Fibroblast of lung (primary cell): ENCODE measurements at regions not wholly inside any gene's neighbourhood (a gene's known extent, or its start where the extent isn't known, plus 50 kb on each side); places are given as distances from the start of the nearest gene placed in this dataset.
"Not testable (repeated sequence)": the region's sequence is repeated elsewhere in the genome, so short reads cannot be mapped to it uniquely, and the experiment has no call there.

ENCODE experiments used
- DNase-seq, 2 donors: peaks; one replicate each; pipeline versions ENCODE4 v3.0.0 to v3.0.0-alpha.2; 2010; ENCODE audit warnings: low read depth in 2 of 2
- H2AFZ ChIP-seq: 2 replicates; pipeline ENCODE4 v1.5.1; 2012; ENCODE audit warnings: low read length, control low read depth, inconsistent platforms
- H3K27ac ChIP-seq: 2 replicates; pipeline ENCODE4 v1.5.1; 2011; ENCODE audit warnings: low read length, control low read depth; ENCODE audit not compliant: insufficient read depth
- H3K27me3 ChIP-seq: 2 replicates; pipeline ENCODE4 v1.5.1; 2011; ENCODE audit warnings: mild to moderate bottlenecking, low read length; ENCODE audit not compliant: control insufficient read depth, insufficient read depth
- H3K36me3 ChIP-seq: 2 replicates; pipeline ENCODE4 v1.5.1; 2011; ENCODE audit warnings: low read length; ENCODE audit not compliant: control insufficient read depth, insufficient read depth
- H3K4me1 ChIP-seq: 2 replicates; pipeline ENCODE4 v1.5.1; 2011; ENCODE audit warnings: low read length; ENCODE audit not compliant: control insufficient read depth, insufficient read depth; ENCODE audit errors: extremely low read depth
- H3K4me2 ChIP-seq: 2 replicates; pipeline ENCODE4 v1.5.1; 2011; ENCODE audit warnings: low read length, control low read depth; ENCODE audit not compliant: insufficient read depth; ENCODE audit errors: extremely low read depth
- H3K4me3 ChIP-seq, 4 experiments: fragments of 200-600 bp in 1 of 4; sonication (generic) in 1 of 4; replicated peaks in 1 of 4; 2 replicates each; pipeline ENCODE4 v1.5.1; 2011 to 2016; ENCODE audit warnings: low read length in 4 of 4, low read depth in 3 of 4, mild to moderate bottlenecking in 3 of 4, control low read depth in 2 of 4, inconsistent platforms in 1 of 4, mixed read lengths in 1 of 4; ENCODE audit not compliant: insufficient read depth in 1 of 4; ENCODE audit errors: control extremely low read depth in 1 of 4
- H3K79me2 ChIP-seq: 2 replicates; pipeline ENCODE4 v1.5.1; 2012; ENCODE audit warnings: mild to moderate bottlenecking, low read length, inconsistent platforms; ENCODE audit not compliant: control insufficient read depth, insufficient read depth
- H3K9ac ChIP-seq: 2 replicates; pipeline ENCODE4 v1.5.1; 2011; ENCODE audit warnings: mild to moderate bottlenecking, low read length, control low read depth; ENCODE audit not compliant: insufficient read depth
- H3K9me3 ChIP-seq: 2 replicates; pipeline ENCODE4 v1.5.1; 2012; ENCODE audit warnings: low read depth, low read length; ENCODE audit not compliant: control insufficient read depth, insufficient read depth
- H4K20me1 ChIP-seq: 2 replicates; pipeline ENCODE4 v1.5.1; 2011; ENCODE audit warnings: low read length; ENCODE audit not compliant: control insufficient read depth, insufficient read depth; ENCODE audit errors: extremely low read depth
- CTCF ChIP-seq, 2 donors: IDR thresholded peaks in 1 of 2; conservative IDR thresholded peaks in 1 of 2; 1 replicate in 1 of 2; 2 replicates in 1 of 2; pipeline ENCODE4 v1.5.1; 2011 to 2012; ENCODE audit warnings: low read length in 2 of 2, control low read depth in 1 of 2, inconsistent platforms in 1 of 2, low read depth in 1 of 2, mild to moderate bottlenecking in 1 of 2
- EZH2 ChIP-seq: IDR thresholded peaks from 2 replicates; pipeline ENCODE4 v1.5.1; 2012; ENCODE audit warnings: low read length, control low read depth, mild to moderate bottlenecking; ENCODE audit errors: missing control alignments

- Histone ChIP-seq H3K4me3 (no peak overlapping the region), H3K9ac (no peak overlapping the region), H3K9me3 (no peaks in the 10 kb centered on the region), H2AFZ (no peak overlapping the region), H3K27ac (no peak overlapping the region), H3K36me3 (no peaks in the 10 kb centered on the region), H3K4me2 (no peak overlapping the region), H3K4me1 (no peaks in the 10 kb centered on the region), H3K27me3 (no peaks in the 10 kb centered on the region), H4K20me1 (no peaks in the 10 kb centered on the region), H3K79me2 (no peaks in the 10 kb centered on the region)
- TF ChIP-seq CTCF (conservative IDR thresholded peaks at IDR 0.05 in 1 of 2, IDR thresholded peaks at IDR 0.05 in 1 of 2; ENCODE audit: low read depth in 1 of 2, low read length in 2 of 2) (no peak), EZH2 (no peak)
- DNase-seq: peak; percentile 12 to 28
Measured at GRCh38 chr6:75012018-75012417, 193.8 kb downstream of the COL12A1 start.

- H2AFZ ChIP-seq, H4K20me1 ChIP-seq, H3K9ac ChIP-seq, H3K4me1 ChIP-seq, H3K9me3 ChIP-seq, H3K27ac ChIP-seq, H3K36me3 ChIP-seq, H3K4me2 ChIP-seq, DNase-seq, H3K4me3 ChIP-seq, H3K79me2 ChIP-seq, H3K27me3 ChIP-seq: not testable (repeated sequence)
Measured at GRCh38 chr6:75003984-75004383, 201.9 kb downstream of the COL12A1 start.

- no peak for DNase-seq
- no peak overlapping the region for H3K4me2 ChIP-seq
- no peak overlapping the region for H3K9ac ChIP-seq
- H3K9me3 ChIP-seq: no peaks in the 10 kb centered on the region
- no peaks in the 10 kb centered on the region for H4K20me1 ChIP-seq
- no peak overlapping the region for H2AFZ ChIP-seq
- no peak overlapping the region for H3K27ac ChIP-seq
- no peaks in the 10 kb centered on the region for H3K36me3 ChIP-seq
- H3K27me3 ChIP-seq: no peaks in the 10 kb centered on the region
- H3K4me3 ChIP-seq: no peak overlapping the region
- no peaks in the 10 kb centered on the region for H3K4me1 ChIP-seq
- H3K79me2 ChIP-seq: no peaks in the 10 kb centered on the region
- TF ChIP-seq CTCF (conservative IDR thresholded peaks at IDR 0.05 in 1 of 2, IDR thresholded peaks at IDR 0.05 in 1 of 2; ENCODE audit: low read depth in 1 of 2, low read length in 2 of 2) (no peak), EZH2 (no peak)
Measured at GRCh38 chr6:74997646-74998045, 208.2 kb downstream of the COL12A1 start.
